ENCODE measurements at regions not wholly inside any gene's neighbourhood (a gene's known extent, or its start where the extent isn't known, plus 50 kb on each side); places are given as distances from the start of the nearest gene placed in this dataset.

- no peak for TF ChIP-seq EZH2 (IDR thresholded peaks at IDR 0.05; ENCODE audit: low read length)
- H3K27ac ChIP-seq (ENCODE audit: control insufficient read depth, insufficient read depth, low read length) = peak overlapping the region; percentile 49
- no peak overlapping the region for H2AFZ ChIP-seq (ENCODE audit: control insufficient read depth, low read length)
- no peak for DNase-seq (ENCODE audit: low read depth, low spot score)
- peak; percentile 80 for FAIRE-seq
- H3K36me3 ChIP-seq (ENCODE audit: control insufficient read depth in 2 of 2, extremely low read depth in 1 of 2, insufficient read depth in 2 of 2, low read length in 2 of 2) = no peaks in the 10 kb centered on the region
- H3K9me3 ChIP-seq (ENCODE audit: control insufficient read depth, low read depth, low read length) = no peaks in the 10 kb centered on the region
- H3K4me2 ChIP-seq (ENCODE audit: control insufficient read depth, extremely low read depth, insufficient read depth, low read depth, low read length) = peak overlapping the region; percentile 39
- dilution Hi-C loops (cut with MboI; ENCODE audit: extremely low pct_ligation_motif_present, low sequenced_read_pairs) = no loop called here
- H3K9ac ChIP-seq (ENCODE audit: control insufficient read depth, extremely low read depth, insufficient read depth, low read length) = no peak overlapping the region
- no peaks in the 10 kb centered on the region for H4K20me1 ChIP-seq (ENCODE audit: control insufficient read depth, extremely low read depth, insufficient read depth, low read length)
- H3K4me1 ChIP-seq (ENCODE audit: control insufficient read depth, extremely low read depth, insufficient read depth, low read length) = peaks cover 25% of the 10 kb centered on the region
- H3K9me1 ChIP-seq (ENCODE audit: control insufficient read depth, extremely low read depth, insufficient read depth, low read length) = no peaks in the 10 kb centered on the region
- no peak overlapping the region for H3K4me3 ChIP-seq (ENCODE audit: control insufficient read depth in 2 of 3, extremely low read depth in 1 of 3, insufficient read depth in 2 of 3, low read depth in 1 of 3, low read length in 3 of 3)
- no peaks in the 10 kb centered on the region for H3K27me3 ChIP-seq (ENCODE audit: control insufficient read depth, extremely low read depth, insufficient read depth, low read length)
- H3K79me2 ChIP-seq (ENCODE audit: control insufficient read depth, insufficient read depth, low read length) = no peaks in the 10 kb centered on the region
Observed at GRCh38 chr9:85202596-85202995, 533.1 kb downstream of the NTRK2 start.

- TF ChIP-seq EZH2 (IDR thresholded peaks at IDR 0.05; ENCODE audit: low read length) (no peak), CTCF (optimal IDR thresholded peaks at IDR 0.05 in 1 of 3, IDR thresholded peaks at IDR 0.05 in 1 of 3, conservative IDR thresholded peaks at IDR 0.05 in 1 of 3; ENCODE audit: extremely low read depth in 1 of 3, insufficient read depth in 2 of 3, low read length in 3 of 3) (no peak)
- FAIRE-seq (peak; percentile 91), DNase-seq (ENCODE audit: low read depth, low spot score) (no peak)
- dilution Hi-C loops (cut with MboI; ENCODE audit: extremely low pct_ligation_motif_present, low sequenced_read_pairs) = no loop called here
- Histone ChIP-seq H3K4me1 (ENCODE audit: control insufficient read depth, extremely low read depth, insufficient read depth, low read length) (peaks cover 25% of the 10 kb centered on the region), H3K4me2 (ENCODE audit: control insufficient read depth, extremely low read depth, insufficient read depth, low read depth, low read length) (peak overlapping the region; percentile 33), H3K27ac (ENCODE audit: control insufficient read depth, insufficient read depth, low read length) (peak overlapping the region; percentile 55), H3K9me3 (ENCODE audit: control insufficient read depth, low read depth, low read length) (no peaks in the 10 kb centered on the region), H3K27me3 (ENCODE audit: control insufficient read depth, extremely low read depth, insufficient read depth, low read length) (no peaks in the 10 kb centered on the region), H3K79me2 (ENCODE audit: control insufficient read depth, insufficient read depth, low read length) (no peaks in the 10 kb centered on the region), H4K20me1 (ENCODE audit: control insufficient read depth, extremely low read depth, insufficient read depth, low read length) (no peaks in the 10 kb centered on the region), H3K4me3 (ENCODE audit: control insufficient read depth in 2 of 3, extremely low read depth in 1 of 3, insufficient read depth in 2 of 3, low read depth in 1 of 3, low read length in 3 of 3) (no peak overlapping the region), H3K36me3 (ENCODE audit: control insufficient read depth in 2 of 2, extremely low read depth in 1 of 2, insufficient read depth in 2 of 2, low read length in 2 of 2) (no peaks in the 10 kb centered on the region), H3K9ac (ENCODE audit: control insufficient read depth, extremely low read depth, insufficient read depth, low read length) (no peak overlapping the region), H2AFZ (ENCODE audit: control insufficient read depth, low read length) (peak overlapping the region; percentile 44), H3K9me1 (ENCODE audit: control insufficient read depth, extremely low read depth, insufficient read depth, low read length) (no peaks in the 10 kb centered on the region)
Observed at GRCh38 chr9:85200726-85201404, 531.3 kb downstream of the NTRK2 start.
